NB4 (cell line): ENCODE measurements at regions not wholly inside any gene's neighbourhood (a gene's known extent, or its start where the extent isn't known, plus 50 kb on each side); places are given as distances from the start of the nearest gene placed in this dataset.

ENCODE experiments used
- POLR2A ChIP-seq: IDR thresholded peaks from 2 replicates; pipeline ENCODE4 v1.6.1; 2011; ENCODE audit warnings: mild to moderate bottlenecking; ENCODE audit not compliant: insufficient read length; ENCODE audit errors: extremely low read depth
- TF ChIP-seq, protein P1 (sequence below): IDR thresholded peaks from one replicate; pipeline ENCODE4 v1.5.1; 2012; ENCODE audit warnings: low read depth, low read length

DNA sequence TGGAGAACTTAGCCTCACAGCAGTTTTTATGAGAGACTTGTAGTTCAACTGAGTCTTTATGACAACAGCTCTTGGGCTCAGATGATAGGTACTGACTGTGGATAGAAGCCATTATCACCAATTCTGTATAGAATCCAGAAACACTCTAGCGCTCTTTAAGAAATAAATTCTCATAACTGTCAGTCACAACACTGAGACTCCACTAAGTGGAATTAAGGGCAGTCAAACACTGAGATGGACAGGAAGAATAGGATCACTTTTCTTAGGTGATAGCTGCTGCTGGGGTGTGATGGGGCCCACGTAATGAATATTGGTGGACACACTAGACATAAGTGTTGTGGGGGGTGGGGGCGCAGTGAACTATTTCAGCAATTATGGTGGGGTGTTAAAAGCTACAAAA, 1691.8 kb upstream of the LRRTM1 start:
- TF ChIP-seq, protein P1, sequence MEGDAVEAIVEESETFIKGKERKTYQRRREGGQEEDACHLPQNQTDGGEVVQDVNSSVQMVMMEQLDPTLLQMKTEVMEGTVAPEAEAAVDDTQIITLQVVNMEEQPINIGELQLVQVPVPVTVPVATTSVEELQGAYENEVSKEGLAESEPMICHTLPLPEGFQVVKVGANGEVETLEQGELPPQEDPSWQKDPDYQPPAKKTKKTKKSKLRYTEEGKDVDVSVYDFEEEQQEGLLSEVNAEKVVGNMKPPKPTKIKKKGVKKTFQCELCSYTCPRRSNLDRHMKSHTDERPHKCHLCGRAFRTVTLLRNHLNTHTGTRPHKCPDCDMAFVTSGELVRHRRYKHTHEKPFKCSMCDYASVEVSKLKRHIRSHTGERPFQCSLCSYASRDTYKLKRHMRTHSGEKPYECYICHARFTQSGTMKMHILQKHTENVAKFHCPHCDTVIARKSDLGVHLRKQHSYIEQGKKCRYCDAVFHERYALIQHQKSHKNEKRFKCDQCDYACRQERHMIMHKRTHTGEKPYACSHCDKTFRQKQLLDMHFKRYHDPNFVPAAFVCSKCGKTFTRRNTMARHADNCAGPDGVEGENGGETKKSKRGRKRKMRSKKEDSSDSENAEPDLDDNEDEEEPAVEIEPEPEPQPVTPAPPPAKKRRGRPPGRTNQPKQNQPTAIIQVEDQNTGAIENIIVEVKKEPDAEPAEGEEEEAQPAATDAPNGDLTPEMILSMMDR = no peak
- no peak for TF ChIP-seq POLR2A
